Sigmoid colon (tissue), 4 donors: ENCODE measurements at regions not wholly inside any gene's neighbourhood (a gene's known extent, or its start where the extent isn't known, plus 50 kb on each side); places are given as distances from the start of the nearest gene placed in this dataset.
"Not testable (repeated sequence)": the region's sequence is repeated elsewhere in the genome, so short reads cannot be mapped to it uniquely, and the experiment has no call there.

Experiments
- EP300 ChIP-seq, 4 donors: sonication (generic); formaldehyde crosslinking; IDR thresholded peaks; one replicate each; pipeline ENCODE4 v1.6.1; 2017; ENCODE audit warnings: antibody characterized with exemption in 4 of 4
- POLR2A ChIP-seq, 2 donors: fragments of 450-650 bp; IDR thresholded peaks; one replicate each; pipeline ENCODE4 v1.6.1; 2016; ENCODE audit warnings: antibody characterized with exemption in 2 of 2, mild to moderate bottlenecking in 2 of 2, moderate library complexity in 2 of 2
- TF ChIP-seq, protein P1 (sequence below), 4 experiments: fragments of 450-650 bp in 3 of 4; fragments of 200-600 bp in 1 of 4; IDR thresholded peaks; one replicate each; pipeline ENCODE4 v1.5.1; 2016 to 2019; ENCODE audit warnings: antibody characterized with exemption in 4 of 4, mild to moderate bottlenecking in 3 of 4, moderate library complexity in 2 of 4

DNA sequence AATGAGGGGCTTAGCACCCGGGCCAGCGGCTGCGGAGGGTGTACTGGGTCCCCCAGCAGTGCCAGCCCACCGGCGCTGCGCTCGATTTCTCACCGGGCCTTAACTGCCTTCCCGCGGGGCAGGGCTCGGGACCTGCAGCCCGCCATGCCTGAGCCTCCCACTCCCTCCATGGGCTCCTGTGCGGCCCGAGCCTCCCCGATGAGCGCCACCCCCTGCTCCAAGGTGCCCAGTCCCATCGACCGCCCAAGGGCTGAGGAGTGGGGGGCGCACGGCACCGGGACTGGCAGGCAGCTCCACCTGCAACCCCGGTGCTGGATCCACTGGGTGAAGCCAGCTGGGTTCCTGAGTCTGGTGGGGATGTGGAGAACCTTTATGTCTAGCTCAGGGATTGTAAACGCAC is 85.0 kb upstream of the TSC22D2 start:
- not testable (repeated sequence) for TF ChIP-seq POLR2A, EP300 (IDR thresholded peaks at IDR 0.05)
- TF ChIP-seq, protein P1, sequence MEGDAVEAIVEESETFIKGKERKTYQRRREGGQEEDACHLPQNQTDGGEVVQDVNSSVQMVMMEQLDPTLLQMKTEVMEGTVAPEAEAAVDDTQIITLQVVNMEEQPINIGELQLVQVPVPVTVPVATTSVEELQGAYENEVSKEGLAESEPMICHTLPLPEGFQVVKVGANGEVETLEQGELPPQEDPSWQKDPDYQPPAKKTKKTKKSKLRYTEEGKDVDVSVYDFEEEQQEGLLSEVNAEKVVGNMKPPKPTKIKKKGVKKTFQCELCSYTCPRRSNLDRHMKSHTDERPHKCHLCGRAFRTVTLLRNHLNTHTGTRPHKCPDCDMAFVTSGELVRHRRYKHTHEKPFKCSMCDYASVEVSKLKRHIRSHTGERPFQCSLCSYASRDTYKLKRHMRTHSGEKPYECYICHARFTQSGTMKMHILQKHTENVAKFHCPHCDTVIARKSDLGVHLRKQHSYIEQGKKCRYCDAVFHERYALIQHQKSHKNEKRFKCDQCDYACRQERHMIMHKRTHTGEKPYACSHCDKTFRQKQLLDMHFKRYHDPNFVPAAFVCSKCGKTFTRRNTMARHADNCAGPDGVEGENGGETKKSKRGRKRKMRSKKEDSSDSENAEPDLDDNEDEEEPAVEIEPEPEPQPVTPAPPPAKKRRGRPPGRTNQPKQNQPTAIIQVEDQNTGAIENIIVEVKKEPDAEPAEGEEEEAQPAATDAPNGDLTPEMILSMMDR (IDR thresholded peaks at IDR 0.05) = not testable (repeated sequence)
